Endothelial cell of umbilical vein (primary cell): ENCODE measurements at regions not wholly inside any gene's neighbourhood (a gene's known extent, or its start where the extent isn't known, plus 50 kb on each side); places are given as distances from the start of the nearest gene placed in this dataset.

Experiments
- EZH2 ChIP-seq: IDR thresholded peaks from 2 replicates; pipeline ENCODE4 v1.6.1; 2012; ENCODE audit warnings: borderline replicate concordance, low read depth, mild to moderate bottlenecking, moderate library complexity, low read length, inconsistent platforms; ENCODE audit not compliant: severe bottlenecking
- FOS ChIP-seq: IDR thresholded peaks from 2 replicates; pipeline ENCODE4 v1.6.1; 2011; ENCODE audit warnings: mild to moderate bottlenecking, low read length, moderate library complexity, borderline replicate concordance; ENCODE audit not compliant: insufficient read depth
- POLR2A ChIP-seq: IDR thresholded peaks from 2 replicates; pipeline ENCODE4 v1.6.1; 2012; ENCODE audit warnings: low read depth, mild to moderate bottlenecking, control low read depth, low read length
- POLR2AphosphoS5 ChIP-seq: IDR thresholded peaks from 2 replicates; pipeline ENCODE4 v1.6.1; 2012; ENCODE audit warnings: low read depth, mild to moderate bottlenecking, control low read depth, low read length, moderate library complexity; ENCODE audit not compliant: insufficient read depth
- TF ChIP-seq, protein P1 (sequence below), 2 donors: IDR thresholded peaks; 1 replicate in 1 of 2; 2 replicates in 1 of 2; pipeline ENCODE4 v1.5.1; 2011; ENCODE audit warnings: low read length in 2 of 2, mild to moderate bottlenecking in 2 of 2, moderate library complexity in 2 of 2, control low read depth in 1 of 2, inconsistent platforms in 1 of 2, low read depth in 1 of 2; ENCODE audit not compliant: insufficient read depth in 1 of 2; ENCODE audit errors: extremely low read depth in 1 of 2

DNA sequence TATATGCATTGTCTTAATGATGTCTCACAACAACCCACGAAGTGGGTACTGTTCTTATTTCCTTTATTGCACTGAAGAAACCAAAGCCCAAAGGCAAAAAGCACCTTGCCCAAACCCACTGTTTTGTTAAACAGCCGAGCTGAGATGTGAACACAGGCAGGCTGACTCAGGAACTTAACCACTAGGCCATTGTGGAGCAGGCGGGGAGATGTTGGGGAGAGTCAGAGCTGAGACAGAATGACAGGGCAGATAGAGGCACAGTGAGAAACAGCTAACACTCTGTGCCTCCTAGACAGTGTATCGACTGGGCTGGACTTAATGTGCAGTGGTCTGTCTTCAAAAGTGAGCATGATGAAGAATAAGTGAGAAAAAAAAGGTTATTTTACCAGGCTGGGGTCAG is 56.5 kb downstream of the RPLP1 start:
- no peak for TF ChIP-seq POLR2AphosphoS5
- TF ChIP-seq, protein P1, sequence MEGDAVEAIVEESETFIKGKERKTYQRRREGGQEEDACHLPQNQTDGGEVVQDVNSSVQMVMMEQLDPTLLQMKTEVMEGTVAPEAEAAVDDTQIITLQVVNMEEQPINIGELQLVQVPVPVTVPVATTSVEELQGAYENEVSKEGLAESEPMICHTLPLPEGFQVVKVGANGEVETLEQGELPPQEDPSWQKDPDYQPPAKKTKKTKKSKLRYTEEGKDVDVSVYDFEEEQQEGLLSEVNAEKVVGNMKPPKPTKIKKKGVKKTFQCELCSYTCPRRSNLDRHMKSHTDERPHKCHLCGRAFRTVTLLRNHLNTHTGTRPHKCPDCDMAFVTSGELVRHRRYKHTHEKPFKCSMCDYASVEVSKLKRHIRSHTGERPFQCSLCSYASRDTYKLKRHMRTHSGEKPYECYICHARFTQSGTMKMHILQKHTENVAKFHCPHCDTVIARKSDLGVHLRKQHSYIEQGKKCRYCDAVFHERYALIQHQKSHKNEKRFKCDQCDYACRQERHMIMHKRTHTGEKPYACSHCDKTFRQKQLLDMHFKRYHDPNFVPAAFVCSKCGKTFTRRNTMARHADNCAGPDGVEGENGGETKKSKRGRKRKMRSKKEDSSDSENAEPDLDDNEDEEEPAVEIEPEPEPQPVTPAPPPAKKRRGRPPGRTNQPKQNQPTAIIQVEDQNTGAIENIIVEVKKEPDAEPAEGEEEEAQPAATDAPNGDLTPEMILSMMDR (IDR thresholded peaks at IDR 0.05; ENCODE audit: extremely low read depth in 1 of 2, insufficient read depth in 1 of 2, low read depth in 1 of 2, low read length in 2 of 2), result no peak
- TF ChIP-seq POLR2A, result no peak
- no peak for TF ChIP-seq EZH2
- no peak for TF ChIP-seq FOS
